Activated CD4-positive, alpha-beta memory T cell treated with anti-CD3 and anti-CD28 coated beads for 36 hours (primary cell): ENCODE measurements at regions not wholly inside any gene's neighbourhood (a gene's known extent, or its start where the extent isn't known, plus 50 kb on each side); places are given as distances from the start of the nearest gene placed in this dataset.
"Not testable (repeated sequence)": the region's sequence is repeated elsewhere in the genome, so short reads cannot be mapped to it uniquely, and the experiment has no call there.

ENCODE experiments used
- CTCF ChIA-PET: fragments of 350-600 bp; sonication (Branson Sonifier 250); formaldehyde crosslinking; loops from one replicate; lab custom pipeline; 2021; ENCODE audit warnings: antibody characterized with exemption, inconsistent platforms; lab: Charles Lee
- POLR2A ChIA-PET: fragments of 350-600 bp; sonication (Branson Sonifier 250); formaldehyde crosslinking; loops from one replicate; lab custom pipeline; 2021; ENCODE audit warnings: antibody characterized with exemption; lab: Charles Lee
- DNase-seq: peaks from one replicate; pipeline ENCODE4 v3.0.0-alpha.2; 2020
- H3K27ac Mint-ChIP-seq: one replicate; pipeline ENCODE4 v1.8.0; 2021; ENCODE audit warnings: mixed read lengths
- H3K27me3 Mint-ChIP-seq: one replicate; pipeline ENCODE4 v1.8.0; 2021; ENCODE audit warnings: mixed read lengths
- H3K36me3 Mint-ChIP-seq: one replicate; pipeline ENCODE4 v1.8.0; 2021; ENCODE audit warnings: mixed read lengths
- H3K4me1 Mint-ChIP-seq: one replicate; pipeline ENCODE4 v1.8.0; 2021; ENCODE audit warnings: low read depth, mixed read lengths
- H3K4me3 Mint-ChIP-seq: one replicate; pipeline ENCODE4 v1.8.0; 2021; ENCODE audit warnings: mild to moderate bottlenecking, mixed read lengths
- H3K9me3 Mint-ChIP-seq: one replicate; pipeline ENCODE4 v1.8.0; 2021; ENCODE audit warnings: mixed read lengths
- intact Hi-C: fragments of 100-400 bp; cut with micrococcal nuclease; formaldehyde crosslinking; loops from one replicate; pipeline ENCODE4 v1.15.1; 2023

- H3K4me1 Mint-ChIP-seq: no peaks in the 10 kb centered on the region
- H3K4me3 Mint-ChIP-seq: no peak overlapping the region
- no peak overlapping the region for H3K27ac Mint-ChIP-seq
Measured at GRCh38 chr6:122276637-122277036, 122.8 kb upstream of the HSF2 start.

GRCh38 chr6:122280105-122281021 lies 119.1 kb upstream of the HSF2 start:
- H3K36me3 Mint-ChIP-seq, H3K27me3 Mint-ChIP-seq, H3K27ac Mint-ChIP-seq, H3K4me1 Mint-ChIP-seq, CTCF ChIA-PET, POLR2A ChIA-PET, DNase-seq, intact Hi-C loops, H3K9me3 Mint-ChIP-seq, H3K4me3 Mint-ChIP-seq: not testable (repeated sequence)

More at GRCh38 chr6:122276637-122277036, 122.8 kb upstream of the HSF2 start:
- intact Hi-C loops: no loop called here
- DNase-seq: no peak
- no peaks in the 10 kb centered on the region for H3K9me3 Mint-ChIP-seq
- ChIA-PET CTCF (no interaction called here), POLR2A (no interaction called here)
- no peaks in the 10 kb centered on the region for H3K36me3 Mint-ChIP-seq
- no peaks in the 10 kb centered on the region for H3K27me3 Mint-ChIP-seq

GRCh38 chr6:122283884-122284283 lies 115.6 kb upstream of the HSF2 start:
- H3K36me3 Mint-ChIP-seq: no peaks in the 10 kb centered on the region

GRCh38 chr6:122284848-122285247 lies 114.6 kb upstream of the HSF2 start:
- no peak for DNase-seq
- Mint-ChIP-seq H3K4me3 (no peak overlapping the region), H3K9me3 (no peaks in the 10 kb centered on the region), H3K27ac (no peak overlapping the region), H3K27me3 (no peaks in the 10 kb centered on the region), H3K36me3 (no peaks in the 10 kb centered on the region), H3K4me1 (no peaks in the 10 kb centered on the region)
- CTCF ChIA-PET: no interaction called here
- POLR2A ChIA-PET: no interaction called here
- intact Hi-C loops: no loop called here

More at GRCh38 chr6:122283884-122284283, 115.6 kb upstream of the HSF2 start:
- intact Hi-C loops: no loop called here
- Mint-ChIP-seq H3K27ac (no peak overlapping the region), H3K4me3 (no peak overlapping the region), H3K27me3 (no peaks in the 10 kb centered on the region), H3K9me3 (no peaks in the 10 kb centered on the region), H3K4me1 (no peaks in the 10 kb centered on the region)
- ChIA-PET CTCF (no interaction called here), POLR2A (no interaction called here)
- no peak for DNase-seq

- no peaks in the 10 kb centered on the region for H3K27me3 Mint-ChIP-seq
- no peaks in the 10 kb centered on the region for H3K36me3 Mint-ChIP-seq
- intact Hi-C loops: no loop called here
- no peaks in the 10 kb centered on the region for H3K4me1 Mint-ChIP-seq
- H3K4me3 Mint-ChIP-seq: no peak overlapping the region
- no peak overlapping the region for H3K27ac Mint-ChIP-seq
- ChIA-PET CTCF (no interaction called here), POLR2A (no interaction called here)
- no peaks in the 10 kb centered on the region for H3K9me3 Mint-ChIP-seq
- no peak for DNase-seq
Measured at GRCh38 chr6:122285292-122285913, 114.0 kb upstream of the HSF2 start.

GRCh38 chr6:122286512-122286911 lies 112.9 kb upstream of the HSF2 start:
- POLR2A ChIA-PET: no interaction called here
- CTCF ChIA-PET: no interaction called here
- DNase-seq: no peak
- Mint-ChIP-seq H3K4me1 (no peaks in the 10 kb centered on the region), H3K4me3 (no peak overlapping the region), H3K27me3 (no peaks in the 10 kb centered on the region), H3K36me3 (no peaks in the 10 kb centered on the region), H3K27ac (no peak overlapping the region), H3K9me3 (no peaks in the 10 kb centered on the region)
- intact Hi-C loops: no loop called here

- Mint-ChIP-seq H3K27ac (no peak overlapping the region), H3K9me3 (no peaks in the 10 kb centered on the region)
- CTCF ChIA-PET: no interaction called here
Measured at GRCh38 chr6:122289762-122290539, 109.5 kb upstream of the HSF2 start.

GRCh38 chr6:122297010-122297409 lies 102.4 kb upstream of the HSF2 start:
- POLR2A ChIA-PET: no interaction called here
- Mint-ChIP-seq H3K4me1 (no peaks in the 10 kb centered on the region), H3K4me3 (no peak overlapping the region), H3K27me3 (peaks cover 3% of the 10 kb centered on the region), H3K9me3 (no peaks in the 10 kb centered on the region), H3K27ac (no peak overlapping the region), H3K36me3 (no peaks in the 10 kb centered on the region)
- no peak for DNase-seq
- intact Hi-C loops: no loop called here
- CTCF ChIA-PET: no interaction called here

More at GRCh38 chr6:122289762-122290539, 109.5 kb upstream of the HSF2 start:
- H3K27me3 Mint-ChIP-seq: peaks cover 3% of the 10 kb centered on the region
- no peak for DNase-seq
- H3K4me3 Mint-ChIP-seq: no peak overlapping the region
- no peaks in the 10 kb centered on the region for H3K4me1 Mint-ChIP-seq
- H3K36me3 Mint-ChIP-seq: no peaks in the 10 kb centered on the region
- POLR2A ChIA-PET: no interaction called here
- intact Hi-C loops: no loop called here

GRCh38 chr6:122302067-122302466 lies 97.4 kb upstream of the HSF2 start:
- Mint-ChIP-seq H3K9me3 (peaks cover 5% of the 10 kb centered on the region), H3K4me3 (no peak overlapping the region), H3K4me1 (no peaks in the 10 kb centered on the region), H3K36me3 (no peaks in the 10 kb centered on the region), H3K27ac (no peak overlapping the region), H3K27me3 (no peaks in the 10 kb centered on the region)
- ChIA-PET POLR2A (no interaction called here), CTCF (no interaction called here)
- no peak for DNase-seq
- intact Hi-C loops: no loop called here

GRCh38 chr6:122307577-122307976 lies 91.9 kb upstream of the HSF2 start:
- no peak overlapping the region for H3K4me3 Mint-ChIP-seq
- H3K9me3 Mint-ChIP-seq: peaks cover 12% of the 10 kb centered on the region
- intact Hi-C loops: no loop called here
- no peaks in the 10 kb centered on the region for H3K36me3 Mint-ChIP-seq
- CTCF ChIA-PET: interaction anchor here (0.7 kb wide), 1 partner anchor 305 kb away, joined by 3 read pairs; no protein-coding TSS in a partner anchor
- no peak for DNase-seq
- no peaks in the 10 kb centered on the region for H3K4me1 Mint-ChIP-seq
- POLR2A ChIA-PET: no interaction called here
- H3K27ac Mint-ChIP-seq: no peak overlapping the region
- peaks cover 1% of the 10 kb centered on the region for H3K27me3 Mint-ChIP-seq

- H3K27ac Mint-ChIP-seq: no peak overlapping the region
- CTCF ChIA-PET: interaction anchor here (0.7 kb wide), 1 partner anchor 59 kb away, joined by 3 read pairs; no protein-coding TSS in a partner anchor
- H3K9me3 Mint-ChIP-seq: peaks cover 12% of the 10 kb centered on the region
- H3K27me3 Mint-ChIP-seq: peaks cover 1% of the 10 kb centered on the region
- no peak overlapping the region for H3K4me3 Mint-ChIP-seq
- no peaks in the 10 kb centered on the region for H3K36me3 Mint-ChIP-seq
- intact Hi-C loops: no loop called here
- POLR2A ChIA-PET: no interaction called here
- no peak for DNase-seq
- no peaks in the 10 kb centered on the region for H3K4me1 Mint-ChIP-seq
Measured at GRCh38 chr6:122308074-122308473, 91.4 kb upstream of the HSF2 start.

- Mint-ChIP-seq H3K4me3 (no peak overlapping the region), H3K27ac (no peak overlapping the region), H3K36me3 (no peaks in the 10 kb centered on the region), H3K4me1 (no peaks in the 10 kb centered on the region), H3K27me3 (peaks cover 1% of the 10 kb centered on the region), H3K9me3 (peaks cover 9% of the 10 kb centered on the region)
- intact Hi-C loops: no loop called here
- no peak for DNase-seq
- CTCF ChIA-PET: no interaction called here
- POLR2A ChIA-PET: no interaction called here
Measured at GRCh38 chr6:122315842-122316241, 83.6 kb upstream of the HSF2 start.
